ENCODE measurements at regions not wholly inside any gene's neighbourhood (a gene's known extent, or its start where the extent isn't known, plus 50 kb on each side); places are given as distances from the start of the nearest gene placed in this dataset.

DNA sequence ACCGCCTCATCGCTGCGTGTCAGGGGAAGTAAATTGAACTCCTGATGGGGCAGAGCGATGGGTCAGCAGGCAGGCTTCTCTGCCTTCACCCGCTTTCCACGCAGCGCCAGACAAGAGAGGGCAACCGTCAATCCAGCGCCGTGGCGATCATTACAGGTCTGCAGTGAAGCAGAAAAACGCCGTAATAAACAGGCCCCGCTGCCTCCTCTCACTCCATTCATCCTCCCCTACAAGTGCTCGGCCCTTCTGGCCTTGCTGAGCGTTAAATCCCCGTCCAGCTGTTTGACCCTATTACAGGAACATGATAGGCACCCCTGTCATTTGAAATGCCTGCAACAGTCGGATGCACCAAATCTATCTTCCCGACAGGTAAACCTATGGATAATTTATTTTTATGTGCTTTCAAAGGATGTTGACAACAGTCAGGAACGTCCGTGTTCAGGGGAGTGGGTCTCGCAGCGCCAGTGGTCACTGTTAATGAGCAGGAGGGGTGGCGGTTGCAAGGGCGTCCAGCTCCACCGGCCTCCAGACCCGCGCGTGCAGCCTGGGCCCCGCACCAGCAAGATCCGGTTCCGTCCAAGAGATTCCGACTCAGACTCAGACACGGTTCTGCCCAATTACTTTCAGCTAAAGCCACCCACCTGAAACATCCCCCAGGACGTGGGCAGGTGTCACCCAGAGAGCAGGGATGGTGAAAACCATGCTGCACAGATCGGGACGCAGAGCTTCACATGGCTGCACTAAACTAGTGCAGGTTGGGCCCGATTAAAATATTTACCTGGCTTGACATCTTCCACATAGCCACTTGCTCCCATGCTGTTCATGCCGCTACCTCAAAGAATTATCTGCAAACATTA is 508.0 kb upstream of the MGMT start:
- FAIRE-seq, result no peak

DNA sequence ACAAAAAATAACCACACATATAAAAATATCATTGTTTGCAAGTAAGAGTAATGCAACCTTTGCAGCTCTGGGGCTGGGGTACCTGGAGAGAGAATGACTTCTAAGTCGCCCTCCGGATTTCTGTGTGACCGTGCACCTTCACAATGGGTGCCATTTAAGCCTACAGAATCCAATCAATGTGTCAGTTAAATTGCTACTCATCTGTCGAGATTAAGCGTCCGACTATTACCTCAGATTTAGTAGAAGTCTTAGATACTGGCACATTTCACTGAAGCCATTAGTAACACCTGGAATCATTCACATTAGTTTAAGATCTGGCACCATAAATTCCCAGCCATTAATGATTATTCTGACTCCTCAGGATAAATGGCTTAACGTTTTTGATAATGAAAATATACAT is 507.3 kb upstream of the MGMT start:
- FAIRE-seq, result no peak

DNA sequence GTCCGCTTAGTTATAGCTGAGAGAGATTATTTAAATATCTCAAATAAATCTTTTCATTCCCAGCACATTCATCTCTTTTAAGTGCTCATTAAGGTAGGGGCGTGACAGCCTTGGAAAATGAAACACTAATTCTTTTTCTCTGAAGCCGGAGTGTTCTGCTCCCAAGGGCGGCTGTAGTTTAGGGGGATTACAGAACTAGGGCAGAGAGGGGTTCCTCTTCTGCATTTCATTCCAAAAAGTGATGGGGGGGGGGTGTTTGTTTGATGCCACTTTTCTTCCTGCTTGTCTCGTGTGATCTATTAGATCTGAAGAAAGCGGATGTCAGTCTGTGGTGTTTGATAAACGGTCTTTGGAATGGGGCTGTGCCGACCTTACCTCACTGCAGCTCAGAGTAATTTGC is 506.5 kb upstream of the MGMT start:
- no peak for FAIRE-seq

DNA sequence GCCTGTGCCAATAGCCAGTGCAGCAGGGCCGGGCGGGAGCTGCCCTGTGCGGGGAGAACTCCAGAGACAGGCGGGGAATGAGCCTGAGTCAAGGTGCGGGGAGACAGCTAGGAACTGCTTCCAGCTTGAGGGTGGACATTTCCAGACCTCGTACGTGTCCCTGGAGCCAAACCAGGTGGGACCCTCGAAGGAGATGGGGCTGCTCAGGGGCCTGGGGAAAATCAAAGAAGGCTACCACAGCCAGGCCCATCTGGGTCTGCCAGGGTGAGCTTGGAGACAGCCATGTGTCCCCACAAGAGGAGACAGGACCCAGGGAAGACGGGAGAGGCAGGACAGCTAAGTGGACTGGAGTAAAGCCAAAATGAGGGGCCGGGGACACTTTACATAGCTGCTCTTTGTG is 504.9 kb upstream of the MGMT start:
- no peak for FAIRE-seq

DNA sequence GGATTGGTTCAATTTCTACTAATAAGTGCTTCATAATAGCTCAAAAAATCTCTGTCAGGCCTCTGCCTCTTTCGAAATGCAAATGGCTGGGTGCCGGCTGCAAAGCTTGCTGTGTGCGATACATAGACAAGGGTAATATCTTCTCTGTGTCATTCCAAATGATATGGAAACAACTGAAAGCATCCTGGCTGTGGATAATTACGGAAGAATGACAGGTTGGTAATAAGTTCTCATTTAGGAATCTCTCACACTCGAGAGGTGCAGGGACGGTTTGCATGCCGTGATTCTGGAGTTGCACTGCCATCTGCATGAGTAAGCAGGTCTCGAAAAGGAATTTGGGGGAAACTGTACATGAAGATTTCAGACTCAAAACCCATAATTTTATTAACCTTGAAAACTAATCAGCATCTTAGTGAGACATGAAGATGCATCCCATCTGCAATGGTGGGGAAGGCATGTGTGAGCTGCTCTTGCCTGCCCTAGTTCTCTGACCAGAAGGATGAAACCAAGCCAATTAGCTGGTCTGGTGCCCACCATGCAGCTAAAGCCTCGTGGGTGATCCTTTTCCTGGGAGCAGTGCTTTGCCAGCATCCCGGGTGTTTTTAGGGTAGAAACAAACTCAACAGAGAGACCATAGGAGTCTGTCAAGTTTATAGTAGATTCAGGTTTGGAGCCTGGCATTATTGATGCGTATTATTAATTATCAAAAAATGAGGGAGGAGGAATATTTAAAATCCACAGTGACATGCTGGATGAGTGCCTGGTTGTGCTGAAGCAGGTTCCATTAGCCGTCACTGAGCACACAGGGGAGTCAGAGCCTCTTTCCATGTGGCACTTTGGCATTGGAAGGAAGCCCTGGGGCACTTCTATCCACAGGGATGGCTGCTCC is 503.6 kb upstream of the MGMT start:
- FAIRE-seq, result no peak

DNA sequence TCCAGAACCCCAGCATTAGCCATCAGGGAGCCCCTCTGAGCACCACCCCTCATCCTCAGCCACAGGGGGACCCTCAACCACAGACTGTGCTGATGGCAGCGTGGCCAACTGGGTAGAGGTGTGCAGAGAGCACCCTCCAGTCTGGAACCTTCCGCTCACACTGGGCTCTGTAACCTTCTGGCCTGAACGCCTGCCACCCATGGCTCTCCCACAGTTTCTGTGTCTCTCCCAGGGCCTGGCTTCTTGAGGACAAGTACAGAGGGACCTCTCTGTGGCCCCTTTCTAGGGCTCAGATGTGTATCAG is 503.0 kb upstream of the MGMT start:
- no peak for FAIRE-seq

DNA sequence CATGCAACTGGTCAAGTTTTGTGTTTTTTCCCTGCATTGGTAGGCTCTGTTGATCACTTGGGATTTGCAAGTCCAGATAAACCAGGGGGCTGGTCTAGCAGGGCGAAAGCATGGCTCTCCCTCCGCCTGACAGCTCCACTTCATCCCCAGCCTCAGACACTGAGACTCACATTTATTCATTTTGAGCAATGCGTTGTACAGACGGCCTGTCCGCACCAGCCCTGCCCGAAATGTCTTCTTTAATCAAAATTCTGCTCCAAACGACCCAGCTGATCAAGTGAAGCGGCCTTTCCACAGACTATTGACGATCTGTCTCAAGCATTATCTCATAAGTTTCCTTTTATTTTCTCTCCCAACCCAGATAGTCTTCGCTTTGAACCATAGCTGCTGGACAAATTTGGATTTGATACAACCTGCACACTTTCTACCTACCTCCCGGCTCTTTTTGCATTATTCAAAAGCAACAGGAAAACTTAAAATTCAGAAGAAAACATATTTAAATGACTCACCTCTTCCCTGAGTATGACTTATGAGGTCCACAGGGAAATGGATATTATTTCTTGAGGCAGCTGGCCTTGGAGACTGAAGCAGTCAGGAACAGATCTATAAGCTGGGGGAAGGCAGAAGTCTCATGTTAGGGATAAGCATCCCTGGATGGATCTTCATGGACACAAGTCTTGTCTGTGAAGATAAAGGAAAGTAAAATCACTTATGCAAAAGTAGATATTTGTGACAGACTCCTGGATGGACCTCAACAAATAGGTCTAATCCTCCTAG is 498.9 kb upstream of the MGMT start:
- no peak for FAIRE-seq

DNA sequence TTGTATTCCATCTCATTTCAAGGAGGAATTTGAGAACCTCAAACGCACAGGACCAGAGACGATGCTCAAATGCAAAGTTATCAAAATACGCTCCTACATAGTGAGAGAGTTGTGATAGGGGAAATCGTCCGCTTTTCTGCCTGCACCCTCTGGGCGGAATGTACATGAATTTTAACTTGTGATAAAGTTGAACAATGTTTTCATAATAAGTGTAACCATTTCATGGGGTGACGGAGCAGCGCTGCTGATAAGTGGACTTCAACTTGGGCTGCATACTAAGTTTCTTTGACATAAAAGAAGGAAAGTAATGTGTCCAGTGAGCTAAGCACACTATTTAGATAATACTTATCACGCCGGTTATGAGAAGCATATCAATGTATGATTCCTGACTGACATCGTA is 497.5 kb upstream of the MGMT start:
- no peak for FAIRE-seq

DNA sequence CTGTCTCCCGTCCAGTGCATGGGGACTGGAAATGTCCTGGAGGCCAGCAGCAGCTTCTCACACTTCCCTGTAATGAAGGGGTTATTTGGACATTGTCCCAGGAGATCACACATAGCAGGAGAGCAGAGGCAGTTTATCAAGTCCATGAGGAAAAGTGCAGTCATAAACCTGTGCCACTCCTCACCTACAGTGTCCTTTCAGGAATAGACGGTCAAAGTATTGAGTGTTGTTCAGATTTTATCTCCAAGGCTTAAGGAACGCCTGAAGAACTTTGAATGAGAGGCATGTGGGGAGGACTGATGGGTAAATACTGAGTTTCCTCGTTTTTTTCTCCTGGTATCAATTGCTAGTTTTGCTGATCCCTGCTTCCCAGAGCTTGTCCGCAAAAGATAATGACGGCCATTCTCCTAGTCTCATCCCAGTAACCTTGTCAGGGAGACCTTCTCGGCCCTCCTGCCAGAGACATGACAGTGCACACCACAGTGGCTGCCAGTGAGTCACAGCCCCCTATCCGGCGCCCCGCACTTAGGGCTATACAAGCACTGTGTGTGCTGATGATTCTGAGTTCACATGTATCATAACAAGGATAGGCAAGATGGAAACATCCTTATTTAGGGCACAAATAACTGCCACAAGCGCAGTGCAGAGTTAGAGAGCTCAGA is 495.5 kb upstream of the MGMT start:
- FAIRE-seq, result no peak

DNA sequence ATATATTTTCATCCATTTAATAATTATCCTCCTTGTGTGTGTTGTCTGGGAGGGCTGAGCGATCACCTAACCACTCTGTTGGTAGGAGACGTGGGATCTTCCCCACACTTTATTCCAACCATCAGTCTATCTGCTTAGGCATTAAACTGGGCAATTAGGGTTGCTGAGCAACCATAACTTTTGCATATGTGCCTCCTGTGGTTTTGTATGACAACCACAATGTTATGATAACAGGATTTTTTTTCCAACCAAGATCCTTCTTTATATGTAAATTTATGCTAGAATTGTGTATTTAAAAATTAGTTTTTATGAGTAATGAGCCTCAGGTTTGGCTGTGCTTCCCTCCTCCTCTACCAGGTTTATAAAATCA is 495.0 kb upstream of the MGMT start:
- FAIRE-seq, result no peak

DNA sequence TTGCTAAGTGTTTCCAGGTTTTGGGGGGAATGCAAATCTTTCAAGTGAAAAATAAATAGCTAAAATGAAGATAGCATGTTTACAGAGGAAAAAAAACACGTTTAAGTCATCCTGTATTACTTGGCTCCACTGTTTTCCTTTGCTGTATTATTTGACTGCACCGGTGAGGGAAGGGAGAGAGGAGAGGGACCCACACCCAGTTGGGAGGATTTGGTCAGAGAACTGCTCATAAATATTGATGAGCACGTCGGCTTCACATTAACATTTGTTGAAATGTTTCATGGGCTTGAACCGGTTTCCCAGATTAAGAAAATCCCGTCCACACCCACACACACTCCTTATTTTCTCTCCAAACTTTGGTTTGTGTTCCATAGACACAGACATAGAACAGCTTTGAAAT is 493.8 kb upstream of the MGMT start:
- FAIRE-seq, result no peak

DNA sequence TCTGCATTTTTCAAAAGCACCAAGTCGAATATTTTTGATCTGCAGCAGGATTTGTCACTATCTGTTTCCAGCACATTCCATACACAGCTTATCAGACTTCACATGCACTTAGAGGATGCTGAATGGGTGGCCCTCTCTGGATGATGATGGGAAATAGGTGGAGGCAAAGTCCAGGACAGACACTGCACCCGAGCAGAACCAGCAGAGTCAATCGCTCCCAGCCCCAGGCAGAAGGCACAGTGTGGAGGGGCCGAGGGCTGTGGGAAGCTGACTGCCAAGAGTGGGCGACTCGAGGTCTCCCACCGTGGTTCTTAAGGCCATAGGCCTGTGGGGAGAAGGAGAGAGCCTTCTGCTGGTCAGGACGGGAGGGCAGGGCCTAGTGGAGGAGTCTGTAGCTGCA is 490.2 kb upstream of the MGMT start:
- no peak for FAIRE-seq

DNA sequence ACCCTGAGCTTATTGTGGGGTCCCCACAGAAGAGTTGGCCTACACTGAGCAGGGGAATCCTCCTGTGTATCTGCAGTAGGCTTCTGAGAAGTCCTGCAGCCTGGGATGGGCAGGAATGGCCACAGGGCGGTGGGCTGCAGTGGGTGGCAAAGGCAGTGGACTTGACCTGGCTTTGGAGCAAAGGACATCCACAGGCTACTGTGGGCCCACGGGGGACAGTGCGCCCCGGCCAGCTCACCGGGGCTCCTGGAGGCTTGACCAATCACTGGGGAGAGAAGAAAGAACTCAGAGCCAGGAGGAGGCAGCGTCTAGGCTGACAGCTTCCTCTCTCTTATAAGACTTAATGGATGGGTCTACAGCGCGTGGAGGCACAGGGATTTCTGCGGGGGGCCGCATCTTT is 488.8 kb upstream of the MGMT start:
- no peak for FAIRE-seq

DNA sequence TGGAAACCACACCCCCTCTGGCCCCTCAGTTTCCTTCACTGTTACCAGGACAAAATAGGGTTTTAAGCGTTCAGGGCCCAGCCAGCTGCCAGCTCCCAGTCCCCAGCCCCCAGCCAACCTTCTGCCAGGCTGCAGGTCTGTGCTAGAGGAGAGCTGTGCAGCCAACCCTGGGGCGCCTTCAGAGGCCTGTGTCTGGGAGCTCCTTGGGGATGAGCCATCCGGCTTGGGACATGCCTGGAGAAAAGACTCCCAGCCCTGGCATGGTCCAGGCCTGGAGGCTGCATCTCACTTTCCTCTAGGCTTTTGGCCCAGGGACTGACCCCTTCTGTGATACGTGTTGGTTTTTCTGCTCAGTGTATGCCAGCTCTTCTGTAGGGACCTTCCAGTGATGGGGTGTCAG is 487.6 kb upstream of the MGMT start:
- no peak for FAIRE-seq

DNA sequence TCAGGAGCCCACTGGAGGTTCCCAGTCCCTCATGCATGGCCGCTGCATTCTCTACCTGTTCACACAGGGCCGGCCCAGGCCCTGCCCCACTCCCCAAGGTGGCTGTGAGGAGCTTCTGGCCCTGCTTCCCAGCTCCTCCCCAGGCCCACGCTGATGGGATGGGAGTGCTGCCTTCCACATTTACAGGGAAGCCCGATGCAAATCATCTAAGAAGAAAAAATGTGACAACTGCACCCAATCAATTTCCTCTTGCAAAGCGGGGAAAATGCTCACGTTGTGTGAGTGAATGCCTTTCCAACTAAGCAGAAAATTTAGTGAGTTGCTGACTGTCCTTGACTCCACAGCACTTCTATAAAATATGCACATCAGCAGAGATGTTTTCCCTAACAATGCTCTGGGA is 485.8 kb upstream of the MGMT start:
- FAIRE-seq, result no peak

DNA sequence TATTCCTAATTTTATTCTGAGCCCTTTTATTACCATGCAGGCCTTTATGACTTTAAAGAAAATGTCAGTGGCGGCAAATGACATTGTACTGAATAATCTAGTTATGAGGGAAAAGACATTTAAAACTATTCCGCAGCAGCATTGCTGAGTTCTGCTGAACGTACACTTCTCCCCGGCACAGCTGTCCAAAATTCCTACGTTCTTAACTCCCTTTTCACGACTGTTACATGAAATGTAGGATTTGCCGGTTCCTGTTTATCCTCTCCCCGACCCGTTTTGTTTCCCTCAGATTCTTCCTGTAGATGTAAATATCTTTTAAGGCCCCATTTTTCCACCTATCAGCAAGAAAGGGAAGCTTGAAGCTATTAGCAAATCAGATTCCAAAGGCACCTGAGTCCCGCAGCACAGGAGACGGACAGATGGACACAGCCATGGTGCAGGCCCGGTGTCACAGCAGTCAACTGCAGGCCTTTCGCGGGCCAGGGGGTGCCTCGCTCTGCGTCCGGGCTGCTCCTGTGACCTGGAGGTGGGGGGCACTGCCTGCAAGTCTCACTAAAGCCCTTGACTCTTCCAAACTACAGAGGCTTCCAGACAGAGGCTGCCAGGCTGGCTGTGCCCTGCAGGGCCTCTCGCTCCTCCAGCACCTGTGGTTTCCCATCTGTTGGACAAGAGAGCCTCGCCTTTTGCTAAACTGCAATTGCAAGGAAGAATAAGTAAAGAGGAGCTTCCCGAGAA is 485.0 kb upstream of the MGMT start:
- FAIRE-seq, result no peak

DNA sequence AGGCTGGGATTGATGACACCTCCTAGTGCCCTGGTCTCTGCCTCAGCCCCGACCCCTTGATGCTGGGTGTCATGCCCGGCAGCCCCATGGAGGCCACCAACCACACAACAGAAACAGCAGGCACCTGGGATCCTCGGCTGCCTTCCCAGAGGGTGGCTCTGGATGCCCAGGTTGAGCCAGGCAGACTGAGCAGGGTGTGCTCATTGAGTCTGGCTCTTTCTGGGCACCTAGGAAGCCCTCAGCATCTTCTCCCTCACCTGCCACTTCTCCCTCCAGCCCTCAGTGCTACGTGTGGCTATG is 484.5 kb upstream of the MGMT start:
- no peak for FAIRE-seq

DNA sequence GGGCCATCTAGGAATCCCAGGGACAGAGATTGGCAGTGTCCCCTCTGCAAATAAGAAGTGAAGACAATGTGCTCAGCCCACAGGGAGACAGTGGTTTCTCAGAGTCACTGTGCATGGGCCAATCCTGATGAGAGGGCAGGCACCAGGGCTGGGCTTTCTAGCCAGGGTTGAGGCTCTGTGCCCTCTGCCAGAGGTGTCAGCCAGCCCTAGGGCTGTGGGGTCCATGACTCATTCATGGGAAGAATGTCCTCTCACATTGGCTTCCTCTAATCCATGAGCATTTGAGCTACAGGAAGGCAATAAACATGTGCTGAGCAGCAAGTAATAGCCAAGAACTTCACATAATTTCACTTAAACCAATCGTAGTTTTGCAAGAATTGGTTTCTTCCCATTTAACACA is 482.0 kb upstream of the MGMT start:
- FAIRE-seq, result no peak

DNA sequence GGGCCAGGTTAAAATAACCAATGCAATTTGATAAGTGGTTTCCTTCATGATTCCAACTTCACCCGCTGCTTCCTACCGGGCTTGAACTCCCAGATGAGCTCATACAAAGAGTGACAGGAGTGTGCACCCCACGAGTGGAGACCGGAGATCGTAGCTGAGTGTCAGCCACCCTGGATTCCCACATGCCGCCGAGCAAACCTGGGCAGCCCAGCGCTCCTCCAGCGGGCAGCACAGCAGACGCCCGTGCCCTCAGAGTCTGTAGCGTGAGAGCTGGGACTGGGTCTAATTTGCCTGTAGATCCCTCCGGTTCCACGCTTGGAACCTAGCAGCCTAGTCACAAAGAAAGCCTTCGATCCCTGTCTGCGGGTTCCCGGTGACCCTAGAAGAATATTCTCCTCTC is 476.1 kb upstream of the MGMT start:
- no peak for FAIRE-seq

DNA sequence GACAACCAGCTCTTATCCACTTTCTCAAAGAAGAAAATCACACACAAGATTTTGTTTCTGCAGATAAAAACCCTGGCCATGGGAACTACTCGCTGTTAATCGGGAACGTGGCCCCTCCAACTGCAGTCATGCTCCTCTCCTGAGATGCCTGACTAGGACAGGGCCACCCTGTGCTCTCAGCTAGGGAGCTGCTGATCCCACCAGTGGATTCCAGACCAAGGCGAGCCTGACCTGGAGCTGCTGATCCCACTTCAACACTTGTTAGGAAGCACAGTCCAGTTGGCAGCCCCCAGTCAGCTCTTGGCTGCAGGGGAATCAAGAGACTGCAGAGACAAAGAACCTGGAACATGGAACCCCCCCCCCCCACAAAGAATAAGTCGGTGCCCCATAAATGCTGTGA is 474.3 kb upstream of the MGMT start:
- no peak for FAIRE-seq

DNA sequence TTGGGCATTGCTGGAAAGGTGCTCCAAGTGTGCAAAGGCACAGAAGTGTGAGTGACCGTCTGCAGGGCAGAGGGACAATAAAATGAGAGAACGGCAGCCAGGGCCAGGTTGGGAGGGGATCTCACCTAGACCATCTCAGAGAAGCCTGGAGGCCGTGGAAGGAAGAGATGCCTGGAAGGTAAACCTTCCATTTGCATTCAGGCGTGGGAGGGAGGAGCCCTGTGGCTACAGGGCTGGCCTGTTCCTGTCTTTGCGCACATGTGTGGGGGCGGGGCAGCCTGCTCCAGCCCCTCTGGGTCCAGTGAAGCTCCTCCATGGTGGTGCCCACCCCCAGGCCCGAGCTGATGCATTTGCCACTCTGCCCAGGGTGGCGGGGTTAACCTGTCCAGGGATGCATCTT is 473.6 kb upstream of the MGMT start:
- no peak for FAIRE-seq

DNA sequence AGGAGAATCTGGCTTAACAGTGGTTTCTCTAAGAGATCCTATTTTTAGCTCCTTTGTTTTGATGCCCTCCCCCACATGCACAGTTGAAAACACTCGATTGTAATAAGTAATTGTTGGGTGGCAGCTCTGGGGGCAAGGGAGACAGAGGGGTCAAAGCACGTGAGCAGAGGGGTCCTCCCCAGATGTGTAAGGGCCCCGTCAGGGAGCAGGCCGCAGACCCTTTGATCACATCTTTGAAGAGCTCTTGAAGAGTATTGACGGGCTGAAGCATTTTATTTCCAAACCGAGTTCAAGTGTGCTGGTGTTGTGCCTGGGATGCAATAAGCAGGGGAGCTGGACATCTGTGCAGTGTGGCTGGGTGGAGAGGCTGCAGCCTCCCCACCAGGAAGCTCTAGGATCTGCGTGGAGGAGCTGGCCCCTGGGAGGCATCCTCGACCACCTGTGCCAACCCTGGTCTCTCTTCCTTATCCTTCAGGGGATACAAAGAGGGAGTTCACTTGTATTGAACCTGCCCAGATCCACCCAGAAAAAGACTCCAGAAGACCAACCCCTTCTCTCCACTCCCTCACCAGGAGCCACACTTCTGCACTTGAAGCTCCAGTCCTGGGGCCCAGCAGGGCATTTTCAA is 473.0 kb upstream of the MGMT start:
- FAIRE-seq, result no peak
